ENCODE measurements at regions not wholly inside any gene's neighbourhood (a gene's known extent, or its start where the extent isn't known, plus 50 kb on each side); places are given as distances from the start of the nearest gene placed in this dataset.
"Not testable (repeated sequence)": the region's sequence is repeated elsewhere in the genome, so short reads cannot be mapped to it uniquely, and the experiment has no call there.

DNA sequence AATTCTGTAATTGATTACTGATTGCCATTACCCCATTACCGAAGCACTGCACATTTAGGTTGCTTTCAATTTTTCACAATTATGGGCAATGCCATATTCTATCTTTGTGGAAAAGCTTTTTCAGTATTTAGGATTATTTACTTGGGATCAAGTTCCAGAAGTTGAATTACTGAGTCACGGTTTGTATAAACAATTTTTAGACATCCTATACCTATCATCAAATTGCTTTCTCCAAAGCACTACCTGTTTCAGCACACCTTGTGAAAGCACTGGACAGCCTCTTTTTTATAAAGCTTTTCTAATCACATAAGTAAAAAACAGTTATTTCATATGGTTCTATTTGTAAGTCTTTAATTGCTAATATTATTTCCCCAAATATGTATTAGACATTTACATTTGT is 221.5 kb upstream of the CAND1 start:
- no peak for DNase-seq

- DNase-seq, result no peak
Measured at GRCh38 chr12:67048371-67048770, 220.8 kb upstream of the CAND1 start.

GRCh38 chr12:67049199-67049598 is 220.0 kb upstream of the CAND1 start:
- not testable (repeated sequence) for DNase-seq

GRCh38 chr12:67052981-67053380 is 216.2 kb upstream of the CAND1 start:
- DNase-seq, result no peak

DNA sequence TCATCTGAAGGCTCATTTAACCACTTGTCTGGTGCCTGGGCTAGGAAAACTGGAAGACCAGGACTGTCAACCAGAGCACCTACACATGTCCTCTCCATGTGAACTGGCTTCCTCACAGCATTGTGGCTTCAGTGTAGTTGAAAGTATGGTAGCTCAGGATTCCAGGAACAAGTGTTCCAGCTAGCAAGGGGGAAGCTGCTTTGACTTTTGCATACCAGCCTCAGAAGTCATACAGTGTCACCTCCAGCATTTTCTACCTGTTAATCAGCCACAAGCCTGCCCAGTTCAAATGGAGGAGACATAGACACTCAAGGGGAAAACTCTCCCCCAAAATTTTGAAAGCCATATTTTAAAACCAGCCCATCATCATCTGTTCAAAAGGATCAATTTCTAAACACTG is 212.8 kb upstream of the CAND1 start:
- no peak for DNase-seq

GRCh38 chr12:67057072-67057471 is 212.1 kb upstream of the CAND1 start:
- DNase-seq, result no peak

GRCh38 chr12:67062193-67062592 is 207.0 kb upstream of the CAND1 start:
- no peak for DNase-seq

DNA sequence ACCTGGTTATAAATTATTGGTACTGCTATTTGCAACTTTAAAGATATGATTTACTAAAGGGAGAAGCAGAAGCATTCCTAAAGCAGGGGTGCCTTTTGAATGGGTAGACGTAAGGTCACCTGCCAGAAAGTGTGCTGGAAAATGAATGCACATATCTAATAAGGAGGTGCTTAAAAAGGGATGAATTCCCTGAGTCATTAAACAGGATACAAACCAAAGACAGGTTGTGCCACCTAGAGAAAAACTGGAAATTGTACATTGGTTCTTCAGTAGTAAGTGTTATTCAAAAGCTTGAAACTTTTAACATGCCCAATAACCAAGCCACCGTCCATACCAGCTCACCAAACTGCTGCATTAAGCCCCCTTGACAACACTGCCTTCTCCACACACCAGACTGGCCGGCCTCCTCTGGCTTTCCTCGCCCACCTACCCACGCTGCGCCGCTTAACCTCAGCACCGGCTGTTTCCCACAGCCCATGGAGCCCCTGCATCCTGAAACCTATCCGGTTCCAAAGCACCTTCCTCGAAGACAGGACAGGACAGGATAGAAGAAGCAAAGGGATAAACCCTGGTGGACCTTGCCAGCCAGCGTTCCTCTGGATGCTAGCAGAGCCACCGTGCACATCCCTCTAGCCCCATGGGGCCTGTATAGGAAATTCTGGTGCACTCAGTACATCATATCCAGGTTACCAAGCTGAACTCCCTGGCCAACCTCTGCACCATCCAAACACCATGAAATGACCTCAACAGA is 201.5 kb upstream of the CAND1 start:
- no peak for DNase-seq

DNA sequence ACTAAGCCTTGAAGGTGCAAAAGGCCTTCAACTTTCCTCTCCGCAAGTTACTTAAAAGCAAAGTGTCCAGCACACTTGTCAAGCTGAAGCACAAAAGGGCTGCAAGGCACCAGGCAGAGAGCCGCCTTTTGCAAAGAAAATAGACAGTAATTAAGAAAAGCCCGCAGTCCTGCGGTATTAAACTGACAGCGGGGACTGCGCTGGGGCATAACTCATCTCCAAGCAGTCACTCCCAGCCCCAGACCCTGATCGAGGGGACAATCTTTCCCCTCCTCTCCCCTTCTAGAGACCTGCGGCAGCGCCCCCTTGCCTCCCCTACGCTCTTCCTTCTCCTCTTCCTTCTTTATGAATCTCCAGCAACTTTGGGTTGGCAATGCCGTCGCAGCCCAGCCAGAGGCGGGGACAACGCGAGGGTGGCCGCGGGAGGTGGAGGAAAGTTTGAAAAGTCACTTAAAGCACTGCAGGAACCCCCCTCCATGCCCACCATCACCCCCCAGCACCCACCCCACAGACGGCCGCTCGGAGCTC is 200.9 kb upstream of the CAND1 start:
- peak; percentile 27 for DNase-seq

GRCh38 chr12:67068761-67069450 is 200.3 kb upstream of the CAND1 start:
- peak; percentile 22 for DNase-seq

GRCh38 chr12:67069451-67070306 is 199.5 kb upstream of the CAND1 start:
- no peak for DNase-seq

DNA sequence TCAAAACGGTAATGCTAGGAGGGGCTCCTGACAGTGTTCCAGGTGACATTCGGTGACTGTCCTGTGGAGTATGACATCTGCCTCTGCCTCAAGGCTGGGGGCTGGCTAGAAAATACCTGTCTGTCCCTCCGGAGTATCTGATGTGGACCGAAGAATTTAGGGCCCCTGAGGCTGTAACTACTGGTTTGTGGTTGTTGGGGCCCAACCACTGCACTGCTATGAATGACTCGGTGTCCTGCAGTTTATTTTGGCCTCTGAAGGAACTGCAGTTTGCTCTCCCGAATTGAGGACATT is 198.9 kb upstream of the CAND1 start:
- DNase-seq, result no peak

DNA sequence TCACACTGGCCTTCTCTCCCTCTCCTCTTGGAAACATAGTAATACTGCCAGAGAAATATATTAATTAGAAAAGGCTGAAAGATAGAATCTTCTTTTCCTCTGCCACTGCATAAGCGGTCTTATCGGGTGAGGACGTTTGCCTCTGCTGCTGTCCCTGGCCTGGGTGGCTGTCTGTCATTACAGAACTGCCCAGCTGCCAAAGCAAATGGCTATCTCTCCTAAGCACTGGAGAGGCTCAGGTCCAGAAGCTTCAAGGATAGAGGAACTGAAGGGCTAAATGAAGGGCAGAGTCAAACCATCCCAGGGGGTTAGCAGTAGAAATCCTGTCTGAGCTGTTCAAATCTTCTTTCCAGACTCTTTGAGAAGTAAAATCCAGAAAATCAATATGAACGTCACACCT is 198.6 kb upstream of the CAND1 start:
- DNase-seq, result no peak

DNA sequence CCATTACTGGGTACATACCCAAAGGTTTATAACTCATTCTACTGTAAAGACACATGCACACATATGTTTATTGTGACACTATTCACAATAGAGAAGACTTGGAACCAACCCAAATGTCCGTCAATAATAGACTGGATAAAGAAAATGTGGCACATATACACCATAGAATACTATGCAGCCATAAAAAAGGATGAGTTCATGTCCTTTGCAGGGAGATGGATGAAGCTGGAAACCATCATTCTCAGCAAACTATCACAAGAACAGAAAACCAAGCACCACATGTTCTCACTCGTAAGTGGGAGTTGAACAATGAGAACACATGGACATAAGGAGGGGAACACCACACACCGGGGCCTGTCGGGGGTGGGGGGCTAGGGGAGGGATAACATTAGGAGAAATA is 196.9 kb upstream of the CAND1 start:
- DNase-seq, result not testable (repeated sequence)

- DNase-seq, result no peak
Measured at GRCh38 chr12:67073336-67073735, 195.8 kb upstream of the CAND1 start.

- DNase-seq, result no peak
Measured at GRCh38 chr12:67074072-67074471, 195.1 kb upstream of the CAND1 start.

DNA sequence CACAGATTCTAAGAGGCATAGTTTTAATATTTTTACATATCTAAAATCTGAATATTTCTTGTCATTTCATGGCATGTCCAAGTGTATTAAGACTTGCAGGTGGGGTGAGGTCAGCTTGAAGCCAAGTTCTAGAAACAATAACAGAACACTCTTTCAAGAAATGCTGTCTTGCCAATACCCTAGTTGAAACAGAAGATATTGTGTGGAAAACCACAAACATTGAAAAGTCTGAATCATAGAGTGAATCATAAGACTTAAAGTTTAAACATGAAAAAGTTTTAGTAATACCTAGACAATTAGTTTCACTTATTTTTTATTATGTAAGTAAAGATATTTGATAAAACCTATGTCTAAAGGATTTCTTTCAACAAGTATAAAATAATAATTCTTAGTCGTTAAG is 191.5 kb upstream of the CAND1 start:
- no peak for DNase-seq

GRCh38 chr12:67078957-67079356 is 190.2 kb upstream of the CAND1 start:
- no peak for DNase-seq

GRCh38 chr12:67080637-67081036 is 188.5 kb upstream of the CAND1 start:
- DNase-seq, result no peak

GRCh38 chr12:67082221-67082620 is 186.9 kb upstream of the CAND1 start:
- no peak for DNase-seq

DNA sequence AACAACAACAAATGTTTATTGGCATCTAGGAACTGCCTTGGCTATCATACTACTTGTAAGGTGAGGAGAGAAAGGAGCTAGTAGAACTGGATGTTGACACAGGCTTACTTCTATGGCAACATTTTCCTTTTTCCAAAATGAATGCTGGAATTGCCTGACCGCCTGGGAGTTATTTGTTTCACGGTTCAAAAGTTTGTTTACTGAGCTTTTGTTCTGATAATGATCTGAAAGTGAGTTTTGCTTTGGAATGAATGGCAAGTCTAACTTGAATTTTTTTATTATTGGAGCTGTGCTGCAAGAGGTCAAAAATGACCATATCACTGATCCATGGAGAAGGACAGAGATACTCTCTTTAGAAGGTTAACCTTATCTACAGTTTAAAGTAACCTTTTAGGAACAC is 183.5 kb upstream of the CAND1 start:
- no peak for DNase-seq

GRCh38 chr12:67086116-67086515 is 183.0 kb upstream of the CAND1 start:
- no peak for DNase-seq

- no peak for DNase-seq
Measured at GRCh38 chr12:67088401-67089118, 180.6 kb upstream of the CAND1 start.
